GM06990 (cell line): ENCODE measurements at regions not wholly inside any gene's neighbourhood (a gene's known extent, or its start where the extent isn't known, plus 50 kb on each side); places are given as distances from the start of the nearest gene placed in this dataset.

Experiments used
- DNase-seq: peaks from one replicate; pipeline ENCODE4 v3.0.0-alpha.2; 2011; ENCODE audit not compliant: insufficient read length; ENCODE audit errors: extremely low read depth
- H3K27me3 ChIP-seq: replicated peaks from 2 replicates; pipeline ENCODE4 v1.6.0; 2011; ENCODE audit warnings: low read length; ENCODE audit not compliant: control insufficient read depth, insufficient read depth
- H3K36me3 ChIP-seq: 2 replicates; pipeline ENCODE4 v1.5.1; 2011; ENCODE audit warnings: low read length; ENCODE audit not compliant: control insufficient read depth, insufficient read depth
- H3K4me3 ChIP-seq: replicated peaks from 2 replicates; pipeline ENCODE4 v1.5.1; 2011; ENCODE audit warnings: low read depth, mild to moderate bottlenecking, control low read depth, low read length
- CTCF ChIP-seq: IDR thresholded peaks from 2 replicates; pipeline ENCODE4 v1.5.1; 2011; ENCODE audit warnings: low read length, control low read depth, mild to moderate bottlenecking, inconsistent platforms; ENCODE audit not compliant: insufficient read depth, poor library complexity, severe bottlenecking

- no peak for DNase-seq
Observed at GRCh38 chr14:26765768-26766520, 168.1 kb upstream of the NOVA1 start.

GRCh38 chr14:26766726-26767125, 168.9 kb upstream of the NOVA1 start:
- Histone ChIP-seq H3K36me3 (no peaks in the 10 kb centered on the region), H3K4me3 (no peak overlapping the region), H3K27me3 (no peaks in the 10 kb centered on the region)
- no peak for DNase-seq
- no peak for TF ChIP-seq CTCF

More at GRCh38 chr14:26765768-26766520, 168.1 kb upstream of the NOVA1 start:
- Histone ChIP-seq H3K27me3 (no peaks in the 10 kb centered on the region), H3K36me3 (no peaks in the 10 kb centered on the region), H3K4me3 (no peak overlapping the region)
- no peak for TF ChIP-seq CTCF

- no peak for TF ChIP-seq CTCF
- H3K36me3 ChIP-seq, result no peaks in the 10 kb centered on the region
- H3K27me3 ChIP-seq, result no peaks in the 10 kb centered on the region
- DNase-seq, result no peak
- H3K4me3 ChIP-seq, result no peak overlapping the region
Observed at GRCh38 chr14:26773906-26774593, 176.2 kb upstream of the NOVA1 start.

- H3K27me3 ChIP-seq, result no peaks in the 10 kb centered on the region
- H3K4me3 ChIP-seq, result no peak overlapping the region
- H3K36me3 ChIP-seq, result no peaks in the 10 kb centered on the region
- DNase-seq, result no peak
- TF ChIP-seq CTCF, result no peak
Observed at GRCh38 chr14:26775765-26776563, 178.1 kb upstream of the NOVA1 start.

GRCh38 chr14:26791117-26791806, 193.4 kb upstream of the NOVA1 start:
- H3K36me3 ChIP-seq, result no peaks in the 10 kb centered on the region
- DNase-seq, result no peak
- no peak overlapping the region for H3K4me3 ChIP-seq
- no peak for TF ChIP-seq CTCF
- no peaks in the 10 kb centered on the region for H3K27me3 ChIP-seq
